ENCODE measurements at regions not wholly inside any gene's neighbourhood (a gene's known extent, or its start where the extent isn't known, plus 50 kb on each side); places are given as distances from the start of the nearest gene placed in this dataset.

GRCh38 chr15:97691078-97691477 lies 269.4 kb upstream of the ARRDC4 start:
- Histone ChIP-seq H4K20me1 (replicated peaks; ENCODE audit: control insufficient read depth, extremely low read depth, insufficient read depth, low read length) (no peaks in the 10 kb centered on the region), H3K4me2 (ENCODE audit: insufficient read depth, low read length) (no peak overlapping the region), H3K36me3 (ENCODE audit: control insufficient read depth in 2 of 2, extremely low read depth in 1 of 2, insufficient read depth in 2 of 2, low read length in 2 of 2) (no peaks in the 10 kb centered on the region), H3K27ac (ENCODE audit: insufficient read depth, low read depth, low read length) (no peak overlapping the region), H3K9me1 (replicated peaks; ENCODE audit: control insufficient read depth, extremely low read depth, insufficient read depth, low read length) (no peaks in the 10 kb centered on the region), H3K27me3 (ENCODE audit: control insufficient read depth in 2 of 2, insufficient read depth in 2 of 2, low read length in 2 of 2) (no peaks in the 10 kb centered on the region), H3K4me1 (ENCODE audit: control insufficient read depth, extremely low read depth, insufficient read depth, low read length) (no peaks in the 10 kb centered on the region), H3K9me3 (replicated peaks; ENCODE audit: control insufficient read depth, insufficient read depth, low read length) (no peaks in the 10 kb centered on the region), H3K79me2 (ENCODE audit: control insufficient read depth, insufficient read depth, low read length) (no peaks in the 10 kb centered on the region), H3K9ac (replicated peaks; ENCODE audit: extremely low read depth, insufficient read depth, low read length) (no peak overlapping the region), H3K4me3 (replicated peaks in 1 of 3; ENCODE audit: insufficient read depth in 1 of 3, low read depth in 1 of 3, low read length in 3 of 3) (no peak overlapping the region), H2AFZ (ENCODE audit: low read depth, low read length) (no peak overlapping the region)
- CTCF ChIA-PET, result no interaction called here
- DNase-seq (ENCODE audit: low read depth, low spot score), result no peak
- POLR2A ChIA-PET, result no interaction called here
- intact Hi-C loops (cut with micrococcal nuclease) (no loop called here), dilution Hi-C loops (cut with MboI; ENCODE audit: extremely low pct_ligation_motif_present, low sequenced_read_pairs) (no loop called here)
- no TSS peak for BruUV-seq (replicated peaks)
- no peak for FAIRE-seq
- TF ChIP-seq JUN (IDR thresholded peaks at IDR 0.05; ENCODE audit: borderline replicate concordance, insufficient read depth, insufficient read length, low read depth), result no peak
- no peak for TF ChIP-seq EZH2 (IDR thresholded peaks at IDR 0.05; ENCODE audit: borderline replicate concordance, low read depth, low read length, severe bottlenecking)
- TF ChIP-seq MAX (IDR thresholded peaks at IDR 0.05; ENCODE audit: insufficient read depth, insufficient read length), result no peak
- TF ChIP-seq, protein P1, sequence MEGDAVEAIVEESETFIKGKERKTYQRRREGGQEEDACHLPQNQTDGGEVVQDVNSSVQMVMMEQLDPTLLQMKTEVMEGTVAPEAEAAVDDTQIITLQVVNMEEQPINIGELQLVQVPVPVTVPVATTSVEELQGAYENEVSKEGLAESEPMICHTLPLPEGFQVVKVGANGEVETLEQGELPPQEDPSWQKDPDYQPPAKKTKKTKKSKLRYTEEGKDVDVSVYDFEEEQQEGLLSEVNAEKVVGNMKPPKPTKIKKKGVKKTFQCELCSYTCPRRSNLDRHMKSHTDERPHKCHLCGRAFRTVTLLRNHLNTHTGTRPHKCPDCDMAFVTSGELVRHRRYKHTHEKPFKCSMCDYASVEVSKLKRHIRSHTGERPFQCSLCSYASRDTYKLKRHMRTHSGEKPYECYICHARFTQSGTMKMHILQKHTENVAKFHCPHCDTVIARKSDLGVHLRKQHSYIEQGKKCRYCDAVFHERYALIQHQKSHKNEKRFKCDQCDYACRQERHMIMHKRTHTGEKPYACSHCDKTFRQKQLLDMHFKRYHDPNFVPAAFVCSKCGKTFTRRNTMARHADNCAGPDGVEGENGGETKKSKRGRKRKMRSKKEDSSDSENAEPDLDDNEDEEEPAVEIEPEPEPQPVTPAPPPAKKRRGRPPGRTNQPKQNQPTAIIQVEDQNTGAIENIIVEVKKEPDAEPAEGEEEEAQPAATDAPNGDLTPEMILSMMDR (IDR thresholded peaks at IDR 0.05; ENCODE audit: extremely low read depth in 1 of 2, insufficient read depth in 1 of 2, low read depth in 1 of 2, low read length in 2 of 2), result no peak
- no peak for TF ChIP-seq FOS (IDR thresholded peaks at IDR 0.05; ENCODE audit: borderline replicate concordance, insufficient read depth, low read length)
- no peak for TF ChIP-seq POLR2A (IDR thresholded peaks at IDR 0.05; ENCODE audit: low read depth, low read length)
- TF ChIP-seq POLR2AphosphoS5 (IDR thresholded peaks at IDR 0.05; ENCODE audit: insufficient read depth, low read depth, low read length), result no peak
- no peak for TF ChIP-seq GATA2 (IDR thresholded peaks at IDR 0.05; ENCODE audit: insufficient read depth, insufficient read length, low read depth, low read length)
- no peak for TF ChIP-seq MYC (IDR thresholded peaks at IDR 0.05; ENCODE audit: low read depth, low read length)

Measured in endothelial cell of umbilical vein (primary cell).